Skeletal muscle tissue (tissue), 3 donors: ENCODE measurements at regions not wholly inside any gene's neighbourhood (a gene's known extent, or its start where the extent isn't known, plus 50 kb on each side); places are given as distances from the start of the nearest gene placed in this dataset.

Source experiments
- H3K27ac ChIP-seq: one replicate; pipeline ENCODE4 v1.7.0; 2013; ENCODE audit warnings: mild to moderate bottlenecking, low read depth, low read length, inconsistent platforms
- H3K27me3 ChIP-seq, 3 donors: one replicate each; pipeline ENCODE4 v1.7.0; 2013; ENCODE audit warnings: low read length in 3 of 3; ENCODE audit not compliant: control insufficient read depth in 3 of 3, insufficient read depth in 3 of 3
- H3K36me3 ChIP-seq, 3 donors: one replicate each; pipeline ENCODE4 v1.7.0; 2013; ENCODE audit warnings: low read length in 3 of 3; ENCODE audit not compliant: control insufficient read depth in 3 of 3, insufficient read depth in 3 of 3
- H3K4me1 ChIP-seq, 3 donors: one replicate each; pipeline ENCODE4 v1.7.0; 2013; ENCODE audit warnings: low read length in 3 of 3, mild to moderate bottlenecking in 3 of 3; ENCODE audit not compliant: control insufficient read depth in 3 of 3, insufficient read depth in 3 of 3
- H3K4me3 ChIP-seq, 3 donors: one replicate each; pipeline ENCODE4 v1.7.0; 2013; ENCODE audit warnings: low read length in 3 of 3
- H3K9ac ChIP-seq, 3 donors: one replicate each; pipeline ENCODE4 v1.7.0; 2013; ENCODE audit warnings: low read length in 3 of 3, mild to moderate bottlenecking in 3 of 3, moderate library complexity in 2 of 3, low read depth in 1 of 3
- H3K9me3 ChIP-seq, 3 donors: one replicate each; pipeline ENCODE4 v1.7.0; 2013; ENCODE audit warnings: low read length in 3 of 3; ENCODE audit not compliant: control insufficient read depth in 3 of 3
- donor health status: Osteomylitis.

- no peak overlapping the region for H3K4me3 ChIP-seq
- no peak overlapping the region for H3K9ac ChIP-seq
- H3K36me3 ChIP-seq: no peaks in the 10 kb centered on the region
- no peak overlapping the region for H3K27ac ChIP-seq
- H3K27me3 ChIP-seq: peaks cover 51 to 79% (median 53%) of the 10 kb centered on the region in 3 donors
- peaks cover 0 to 2% (median 0%) of the 10 kb centered on the region in 3 donors for H3K9me3 ChIP-seq
- H3K4me1 ChIP-seq: no peaks in the 10 kb centered on the region
Observed at GRCh38 chr20:63070771-63071540, 64.2 kb upstream of the BHLHE23 start.

DNA sequence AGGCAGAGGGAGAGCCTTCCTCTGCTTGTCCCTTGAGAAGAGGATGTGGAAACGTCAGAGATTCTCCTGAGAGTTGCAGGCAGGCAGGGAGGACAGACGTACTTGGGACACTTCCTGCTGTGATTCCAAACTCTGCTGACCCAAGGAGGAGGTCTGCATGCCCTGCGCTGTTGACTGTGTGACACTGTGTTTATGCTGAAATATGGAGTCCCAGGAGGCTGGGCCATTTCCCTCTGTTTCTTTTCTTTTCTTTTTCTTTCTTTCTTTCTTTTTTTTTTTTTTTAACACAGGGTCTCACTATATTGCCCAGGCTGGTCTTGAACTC lies 63.5 kb upstream of the BHLHE23 start:
- Histone ChIP-seq H3K4me3 (no peak overlapping the region), H3K27ac (no peak overlapping the region), H3K36me3 (no peaks in the 10 kb centered on the region), H3K9me3 (no peaks in the 10 kb centered on the region), H3K9ac (no peak overlapping the region), H3K4me1 (no peaks in the 10 kb centered on the region), H3K27me3 (peaks cover 56 to 81% (median 57%) of the 10 kb centered on the region in 3 donors)

GRCh38 chr20:63068711-63069367 lies 62.1 kb upstream of the BHLHE23 start:
- Histone ChIP-seq H3K27me3 (peaks cover 63 to 83% (median 69%) of the 10 kb centered on the region in 3 donors), H3K9ac (no peak overlapping the region), H3K27ac (no peak overlapping the region)

DNA sequence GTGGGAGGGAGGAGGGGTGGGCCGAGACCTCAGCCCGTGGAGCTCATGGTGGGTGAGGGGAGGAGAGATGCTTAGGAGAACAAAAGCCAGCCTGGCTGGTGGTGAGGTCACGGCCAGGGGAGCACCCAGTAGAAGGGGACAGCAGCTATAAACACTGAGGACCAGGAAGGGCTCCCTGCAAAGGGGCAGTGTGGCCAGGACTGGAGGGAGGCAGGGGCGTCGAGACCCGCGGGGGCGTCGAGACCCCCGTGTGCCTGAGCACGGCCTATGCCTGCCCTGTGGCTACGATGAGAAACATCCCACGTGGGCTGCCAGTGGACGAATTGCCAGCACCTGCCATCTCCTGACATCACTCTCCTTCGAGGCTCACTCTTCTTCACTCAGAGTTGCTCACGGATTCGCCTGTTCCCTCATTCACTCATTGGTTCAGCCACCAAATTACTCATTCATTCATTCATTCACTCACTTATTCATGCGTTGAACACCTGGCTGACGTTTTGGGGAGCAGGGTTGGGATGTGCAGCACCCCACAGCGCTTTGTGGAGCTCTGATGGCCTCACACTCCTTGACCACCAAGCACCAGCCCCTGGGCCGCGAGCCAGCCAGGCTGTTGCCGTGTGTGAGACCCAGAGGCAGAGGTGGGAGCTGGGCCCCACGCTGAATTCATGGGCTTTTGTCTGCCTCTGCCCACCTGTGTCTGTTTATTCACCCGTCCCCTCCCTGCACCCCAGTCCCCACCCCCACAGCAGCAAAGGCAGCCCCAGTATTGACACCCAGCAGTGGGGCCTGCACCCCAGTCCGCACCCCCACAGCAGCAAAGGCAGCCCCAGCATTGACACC lies 61.2 kb upstream of the BHLHE23 start:
- no peaks in the 10 kb centered on the region for H3K9me3 ChIP-seq
- no peaks in the 10 kb centered on the region for H3K4me1 ChIP-seq
- no peaks in the 10 kb centered on the region for H3K36me3 ChIP-seq
- H3K27ac ChIP-seq: no peak overlapping the region
- H3K27me3 ChIP-seq: peaks cover 61 to 79% (median 67%) of the 10 kb centered on the region in 3 donors
- no peak overlapping the region for H3K4me3 ChIP-seq
- no peak overlapping the region for H3K9ac ChIP-seq

More at GRCh38 chr20:63068711-63069367, 62.1 kb upstream of the BHLHE23 start:
- H3K4me1 ChIP-seq: no peaks in the 10 kb centered on the region
- H3K9me3 ChIP-seq: no peaks in the 10 kb centered on the region
- H3K36me3 ChIP-seq: no peaks in the 10 kb centered on the region
- no peak overlapping the region for H3K4me3 ChIP-seq

- peaks cover 57 to 80% (median 63%) of the 10 kb centered on the region in 3 donors for H3K27me3 ChIP-seq
- no peaks in the 10 kb centered on the region for H3K4me1 ChIP-seq
- H3K4me3 ChIP-seq: no peak overlapping the region
- H3K36me3 ChIP-seq: no peaks in the 10 kb centered on the region
- no peak overlapping the region for H3K9ac ChIP-seq
- no peaks in the 10 kb centered on the region for H3K9me3 ChIP-seq
- no peak overlapping the region for H3K27ac ChIP-seq
Observed at GRCh38 chr20:63067266-63067635, 60.5 kb upstream of the BHLHE23 start.

DNA sequence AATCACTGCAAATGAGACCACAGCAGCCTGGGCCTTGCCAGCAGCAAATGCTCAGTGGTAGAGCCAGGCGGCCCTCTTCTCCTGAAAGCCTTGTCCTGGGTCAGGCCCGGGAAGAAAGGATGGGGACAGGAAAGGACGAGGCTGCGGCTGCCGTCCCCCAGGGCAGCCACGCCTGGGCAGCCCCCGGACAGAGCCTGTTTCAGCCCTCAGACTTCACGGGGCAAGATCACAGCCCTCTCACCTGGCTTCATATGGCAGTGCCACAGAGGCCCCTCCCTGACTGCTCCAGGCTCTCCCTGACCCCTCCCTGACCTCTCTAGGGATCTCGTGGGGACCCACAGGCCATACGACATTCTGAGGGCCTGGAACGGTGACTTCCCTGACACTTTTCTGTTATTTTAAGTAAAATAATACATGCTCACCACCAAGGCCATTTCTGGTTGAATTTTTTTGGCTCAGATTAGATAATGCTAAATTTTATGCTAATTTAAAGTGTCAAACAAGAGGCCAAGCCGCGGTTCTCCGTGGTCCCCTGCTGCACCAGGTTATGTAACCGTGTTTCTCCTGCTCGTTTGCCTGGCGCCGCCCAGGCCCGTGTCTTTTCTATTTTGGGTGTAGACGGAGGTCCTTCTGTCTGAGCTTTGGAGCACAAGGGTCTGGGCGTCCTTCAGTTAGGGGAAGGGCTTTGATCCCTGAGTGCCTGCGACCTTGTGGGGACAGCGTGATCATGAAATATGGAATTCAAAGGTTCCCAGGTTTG lies 59.9 kb upstream of the BHLHE23 start:
- no peaks in the 10 kb centered on the region for H3K9me3 ChIP-seq
- no peaks in the 10 kb centered on the region for H3K36me3 ChIP-seq
- peaks cover 63 to 86% (median 66%) of the 10 kb centered on the region in 3 donors for H3K27me3 ChIP-seq
- no peak overlapping the region for H3K9ac ChIP-seq
- no peak overlapping the region for H3K27ac ChIP-seq
- H3K4me1 ChIP-seq: no peaks in the 10 kb centered on the region
- no peak overlapping the region for H3K4me3 ChIP-seq

GRCh38 chr20:63065911-63066310 lies 59.1 kb upstream of the BHLHE23 start:
- H3K36me3 ChIP-seq: no peaks in the 10 kb centered on the region
- H3K4me1 ChIP-seq: no peaks in the 10 kb centered on the region
- peaks cover 64 to 86% (median 67%) of the 10 kb centered on the region in 3 donors for H3K27me3 ChIP-seq
- no peaks in the 10 kb centered on the region for H3K9me3 ChIP-seq
- H3K9ac ChIP-seq: no peak overlapping the region
- H3K4me3 ChIP-seq: no peak overlapping the region
- no peak overlapping the region for H3K27ac ChIP-seq

DNA sequence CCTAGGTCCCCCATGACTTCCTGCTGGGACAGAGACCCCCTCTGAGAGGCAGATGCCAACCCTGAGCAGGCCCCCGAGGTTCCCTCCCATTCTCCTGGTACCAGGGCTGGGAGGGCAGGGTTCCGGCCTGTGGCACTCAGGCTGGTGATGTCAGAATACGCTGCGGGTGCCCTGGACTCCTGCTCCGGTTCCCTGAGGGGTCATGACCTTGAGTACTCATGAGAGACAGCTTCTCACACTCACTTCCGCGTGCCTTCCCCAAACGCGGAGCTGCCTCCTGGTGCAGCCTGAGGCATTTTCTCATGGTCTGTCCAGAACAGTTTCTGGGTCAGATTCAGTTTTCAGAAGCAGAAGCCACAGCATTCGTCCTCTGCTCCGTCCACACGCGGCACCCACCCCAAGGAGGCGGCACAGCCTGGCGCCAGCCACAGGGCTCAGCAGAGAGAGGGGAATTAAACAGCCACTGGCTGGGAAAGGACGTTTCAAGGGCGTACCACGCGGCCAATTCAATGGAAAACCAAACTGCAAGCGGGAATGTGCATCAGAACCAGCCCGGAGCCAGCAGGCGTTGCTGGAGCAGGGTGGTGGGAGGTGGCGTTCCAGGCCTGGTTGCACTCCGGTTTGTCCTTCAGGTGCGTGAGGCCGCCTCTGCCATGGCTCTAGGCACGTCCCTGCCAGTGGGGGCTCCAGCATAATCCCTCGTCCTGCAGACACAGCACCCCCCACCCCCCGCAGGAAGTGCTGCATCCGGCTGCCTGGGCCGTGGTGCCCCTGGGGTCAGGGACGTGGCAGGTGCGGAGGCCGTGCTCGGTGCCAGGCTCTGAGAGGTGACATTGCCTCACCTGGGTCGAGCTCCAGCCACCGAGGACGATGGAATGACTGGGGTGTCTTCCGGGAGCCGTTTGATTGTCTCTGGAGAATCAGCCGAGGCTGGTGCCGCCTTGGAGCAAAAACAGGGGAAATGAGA lies 58.3 kb upstream of the BHLHE23 start:
- Histone ChIP-seq H3K36me3 (no peaks in the 10 kb centered on the region), H3K9ac (no peak overlapping the region), H3K4me3 (no peak overlapping the region), H3K4me1 (no peaks in the 10 kb centered on the region), H3K27me3 (peaks cover 67 to 91% (median 70%) of the 10 kb centered on the region in 3 donors), H3K9me3 (no peaks in the 10 kb centered on the region), H3K27ac (no peak overlapping the region)

DNA sequence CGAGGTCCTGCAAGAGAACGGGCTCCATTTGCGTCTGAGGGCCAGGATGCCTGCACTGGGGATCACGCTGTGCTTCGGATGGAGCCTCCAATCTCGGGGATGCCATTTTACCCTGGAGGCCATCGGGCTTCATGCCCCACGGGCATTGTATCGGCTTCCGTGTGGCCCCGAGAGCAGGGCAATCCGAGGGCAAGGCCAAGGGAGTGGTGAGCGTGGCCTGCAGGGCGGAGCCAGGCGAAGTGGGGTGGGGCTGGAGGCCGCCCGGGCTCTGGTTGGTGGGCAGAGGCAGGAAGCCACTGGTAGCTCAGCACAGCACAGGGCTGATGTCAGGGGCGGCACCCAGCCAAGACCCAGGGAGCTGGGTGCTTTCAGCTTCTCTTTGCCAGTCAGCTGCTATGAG lies 57.5 kb upstream of the BHLHE23 start:
- H3K36me3 ChIP-seq: no peaks in the 10 kb centered on the region
- H3K9me3 ChIP-seq: no peaks in the 10 kb centered on the region
- H3K27ac ChIP-seq: no peak overlapping the region
- H3K4me3 ChIP-seq: no peak overlapping the region
- H3K27me3 ChIP-seq: peaks cover 70 to 92% (median 77%) of the 10 kb centered on the region in 3 donors
- no peaks in the 10 kb centered on the region for H3K4me1 ChIP-seq
- H3K9ac ChIP-seq: no peak overlapping the region
